Right forelimb (tissue), 1 donor: ENCODE measurements at regions not wholly inside any gene's neighbourhood (a gene's known extent, or its start where the extent isn't known, plus 50 kb on each side); places are given as distances from the start of the nearest gene placed in this dataset.

Experiments
- DNase-seq: peaks from one replicate; pipeline ENCODE4 v3.0.0-alpha.2; 2018

GRCh38 chr13:66069570-66069969 is 1160.6 kb downstream of the PCDH9 start:
- DNase-seq: no peak

- DNase-seq: no peak
These were observed 1161.5 kb downstream of the PCDH9 start for GRCh38 chr13:66068683-66069082.

- no peak for DNase-seq
These were observed 1181.2 kb downstream of the PCDH9 start for GRCh38 chr13:66048888-66049287.

- DNase-seq: no peak
These were observed 1189.6 kb downstream of the PCDH9 start for GRCh38 chr13:66040506-66040905.

- no peak for DNase-seq
These were observed 1193.0 kb downstream of the PCDH9 start for GRCh38 chr13:66037096-66037495.

- no peak for DNase-seq
These were observed 1193.5 kb downstream of the PCDH9 start for GRCh38 chr13:66036636-66037035.

- DNase-seq: no peak
These were observed 1194.0 kb downstream of the PCDH9 start for GRCh38 chr13:66036024-66036614.

GRCh38 chr13:66033924-66034323 is 1196.2 kb downstream of the PCDH9 start:
- no peak for DNase-seq

- no peak for DNase-seq
These were observed 1208.3 kb downstream of the PCDH9 start for GRCh38 chr13:66021846-66022245.

- no peak for DNase-seq
These were observed 1215.4 kb downstream of the PCDH9 start for GRCh38 chr13:66014771-66015170.

GRCh38 chr13:66009241-66009640 is 1220.9 kb downstream of the PCDH9 start:
- no peak for DNase-seq

- DNase-seq: no peak
These were observed 1226.6 kb downstream of the PCDH9 start for GRCh38 chr13:66003558-66003957.

GRCh38 chr13:66001140-66001539 is 1229.0 kb downstream of the PCDH9 start:
- DNase-seq: no peak

- DNase-seq: no peak
These were observed 1230.7 kb downstream of the PCDH9 start for GRCh38 chr13:65999411-65999810.

GRCh38 chr13:65990684-65991083 is 1239.5 kb downstream of the PCDH9 start:
- DNase-seq: no peak

GRCh38 chr13:65985612-65986011 is 1244.5 kb downstream of the PCDH9 start:
- DNase-seq: no peak

- DNase-seq: no peak
These were observed 1252.6 kb downstream of the PCDH9 start for GRCh38 chr13:65977525-65977924.

- DNase-seq: no peak
These were observed 1258.6 kb downstream of the PCDH9 start for GRCh38 chr13:65971541-65971940.

GRCh38 chr13:65966991-65967451 is 1263.1 kb downstream of the PCDH9 start:
- no peak for DNase-seq

- no peak for DNase-seq
These were observed 1264.6 kb downstream of the PCDH9 start for GRCh38 chr13:65965501-65965900.

- no peak for DNase-seq
These were observed 1265.5 kb downstream of the PCDH9 start for GRCh38 chr13:65964672-65965071.

GRCh38 chr13:65959305-65959704 is 1270.8 kb downstream of the PCDH9 start:
- DNase-seq: no peak

GRCh38 chr13:65946387-65946786 is 1283.7 kb downstream of the PCDH9 start:
- DNase-seq: no peak

GRCh38 chr13:65943708-65944107 is 1286.4 kb downstream of the PCDH9 start:
- no peak for DNase-seq

GRCh38 chr13:65943024-65943423 is 1287.1 kb downstream of the PCDH9 start:
- no peak for DNase-seq
